ENCODE measurements at regions not wholly inside any gene's neighbourhood (a gene's known extent, or its start where the extent isn't known, plus 50 kb on each side); places are given as distances from the start of the nearest gene placed in this dataset.

GRCh38 chr13:30134578-30134977 lies 172.8 kb downstream of the KATNAL1 start:
- H3K4me3 ChIP-seq: no peak overlapping the region
- H3K4me1 ChIP-seq: peaks cover 0 to 2% of the 10 kb centered on the region in 2 donors
- no peak for DNase-seq (ENCODE audit: low spot score in 2 of 2)
- TF ChIP-seq CTCF (IDR thresholded peaks at IDR 0.05): no peak
- TF ChIP-seq POLR2A (IDR thresholded peaks at IDR 0.05): no peak
- no peak for TF ChIP-seq POLR2AphosphoS5 (IDR thresholded peaks at IDR 0.05)
- H3K36me3 ChIP-seq: no peaks in the 10 kb centered on the region
- peak overlapping the region in 1 of 2 donors; percentile 67 for H3K27ac ChIP-seq
- H3K9me3 ChIP-seq: no peaks in the 10 kb centered on the region
- no peaks in the 10 kb centered on the region for H3K27me3 ChIP-seq
- intact Hi-C loops (cut with DNase I; ENCODE audit: low total_unique reads): loop anchor here (10.0 kb wide), 1 partner anchor 330 kb away; the partner anchor contains the start of gene HMGB1

- H3K27ac ChIP-seq: peak overlapping the region; percentile 10 to 67
- H3K36me3 ChIP-seq: no peaks in the 10 kb centered on the region
- TF ChIP-seq POLR2A (IDR thresholded peaks at IDR 0.05) (no peak), CTCF (IDR thresholded peaks at IDR 0.05) (no peak), POLR2AphosphoS5 (IDR thresholded peaks at IDR 0.05) (no peak)
- H3K27me3 ChIP-seq: no peaks in the 10 kb centered on the region
- H3K4me3 ChIP-seq: no peak overlapping the region
- H3K9me3 ChIP-seq: no peaks in the 10 kb centered on the region
- peaks cover 0 to 2% of the 10 kb centered on the region in 2 donors for H3K4me1 ChIP-seq
- no peak for DNase-seq (ENCODE audit: low spot score in 2 of 2)
- intact Hi-C loops (cut with DNase I; ENCODE audit: low total_unique reads): loop anchor here (10.0 kb wide), 1 partner anchor 331 kb away; the partner anchor contains the start of gene HMGB1
Measured at GRCh38 chr13:30133996-30134395, 173.4 kb downstream of the KATNAL1 start.

GRCh38 chr13:30133554-30133912 lies 173.8 kb downstream of the KATNAL1 start:
- TF ChIP-seq POLR2AphosphoS5 (IDR thresholded peaks at IDR 0.05) (no peak), POLR2A (IDR thresholded peaks at IDR 0.05) (no peak), CTCF (IDR thresholded peaks at IDR 0.05) (no peak)
- intact Hi-C loops (cut with DNase I; ENCODE audit: low total_unique reads): loop anchor here (10.0 kb wide), 1 partner anchor 331 kb away; the partner anchor contains the start of gene HMGB1

GRCh38 chr13:30132623-30133553 lies 174.5 kb downstream of the KATNAL1 start:
- Histone ChIP-seq H3K9me3 (no peaks in the 10 kb centered on the region), H3K36me3 (no peaks in the 10 kb centered on the region), H3K4me1 (peaks cover 0 to 2% of the 10 kb centered on the region in 2 donors), H3K4me3 (no peak overlapping the region), H3K27me3 (no peaks in the 10 kb centered on the region), H3K27ac (peak overlapping the region; percentile 61 to 67)
- TF ChIP-seq POLR2A (IDR thresholded peaks at IDR 0.05): no peak
- TF ChIP-seq POLR2AphosphoS5 (IDR thresholded peaks at IDR 0.05): peak; percentile 34 to 60 (median 60)
- TF ChIP-seq CTCF (IDR thresholded peaks at IDR 0.05): peak; percentile 93 to 95 (median 95)
- intact Hi-C loops (cut with DNase I; ENCODE audit: low total_unique reads): loop anchor here (10.0 kb wide), 1 partner anchor 332 kb away; the partner anchor contains the start of gene HMGB1
- peak; percentile 96 to 99 for DNase-seq (ENCODE audit: low spot score in 2 of 2)

More at GRCh38 chr13:30133554-30133912, 173.8 kb downstream of the KATNAL1 start:
- Histone ChIP-seq H3K36me3 (no peaks in the 10 kb centered on the region), H3K4me3 (no peak overlapping the region), H3K27me3 (no peaks in the 10 kb centered on the region), H3K4me1 (peaks cover 0 to 2% of the 10 kb centered on the region in 2 donors), H3K9me3 (no peaks in the 10 kb centered on the region), H3K27ac (peak overlapping the region; percentile 61 to 67)
- no peak for DNase-seq (ENCODE audit: low spot score in 2 of 2)

GRCh38 chr13:30129411-30129810 lies 177.9 kb downstream of the KATNAL1 start:
- intact Hi-C loops (cut with DNase I; ENCODE audit: low total_unique reads): no loop called here
- Histone ChIP-seq H3K36me3 (no peaks in the 10 kb centered on the region), H3K27me3 (no peaks in the 10 kb centered on the region), H3K4me3 (no peak overlapping the region), H3K4me1 (peaks cover 7 to 15% of the 10 kb centered on the region in 2 donors), H3K27ac (no peak overlapping the region), H3K9me3 (no peaks in the 10 kb centered on the region)
- no peak for DNase-seq (ENCODE audit: low spot score in 2 of 2)
- TF ChIP-seq POLR2A (IDR thresholded peaks at IDR 0.05) (no peak), CTCF (IDR thresholded peaks at IDR 0.05) (no peak), POLR2AphosphoS5 (IDR thresholded peaks at IDR 0.05) (no peak)

Data from breast epithelium (tissue), 4 donors.